Globus pallidus (tissue), 1 donor: ENCODE measurements at regions not wholly inside any gene's neighbourhood (a gene's known extent, or its start where the extent isn't known, plus 50 kb on each side); places are given as distances from the start of the nearest gene placed in this dataset.

Experiments used
- DNase-seq: peaks from one replicate; pipeline ENCODE4 v3.0.0-alpha.2; 2015; ENCODE audit warnings: low spot score

DNA sequence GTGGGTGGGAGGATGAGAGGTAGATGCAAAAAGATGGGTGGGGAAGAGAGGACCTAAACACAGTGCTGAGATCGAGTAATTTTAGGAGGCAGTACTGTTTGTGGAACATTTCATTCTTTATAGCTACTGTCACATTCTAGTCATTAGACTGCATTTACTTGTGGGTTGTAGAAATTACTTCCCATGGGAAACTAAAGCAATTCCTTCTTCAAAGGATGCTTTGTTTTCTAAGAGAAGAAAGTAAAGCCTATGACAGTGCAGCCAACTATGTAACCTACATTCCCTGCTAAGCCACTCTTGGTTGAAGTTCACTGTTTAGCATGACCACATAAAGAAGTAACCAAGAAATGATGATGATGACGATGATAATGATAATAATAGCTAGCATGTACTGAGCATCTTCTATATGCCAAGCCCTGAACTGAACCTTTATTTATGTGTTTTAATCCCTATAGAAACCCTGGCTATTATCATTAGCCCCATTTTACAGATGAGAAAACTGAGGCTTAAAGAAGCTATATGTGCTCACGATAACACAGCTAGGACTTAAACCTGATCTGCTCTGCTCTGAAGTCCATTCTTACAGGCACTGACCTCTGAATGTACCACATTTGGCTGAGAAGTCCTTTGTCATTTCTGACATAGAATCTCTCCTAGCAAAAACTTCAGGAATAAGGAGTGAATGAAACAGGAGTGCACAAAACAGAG is 114.5 kb upstream of the KIT start:
- DNase-seq = no peak

DNA sequence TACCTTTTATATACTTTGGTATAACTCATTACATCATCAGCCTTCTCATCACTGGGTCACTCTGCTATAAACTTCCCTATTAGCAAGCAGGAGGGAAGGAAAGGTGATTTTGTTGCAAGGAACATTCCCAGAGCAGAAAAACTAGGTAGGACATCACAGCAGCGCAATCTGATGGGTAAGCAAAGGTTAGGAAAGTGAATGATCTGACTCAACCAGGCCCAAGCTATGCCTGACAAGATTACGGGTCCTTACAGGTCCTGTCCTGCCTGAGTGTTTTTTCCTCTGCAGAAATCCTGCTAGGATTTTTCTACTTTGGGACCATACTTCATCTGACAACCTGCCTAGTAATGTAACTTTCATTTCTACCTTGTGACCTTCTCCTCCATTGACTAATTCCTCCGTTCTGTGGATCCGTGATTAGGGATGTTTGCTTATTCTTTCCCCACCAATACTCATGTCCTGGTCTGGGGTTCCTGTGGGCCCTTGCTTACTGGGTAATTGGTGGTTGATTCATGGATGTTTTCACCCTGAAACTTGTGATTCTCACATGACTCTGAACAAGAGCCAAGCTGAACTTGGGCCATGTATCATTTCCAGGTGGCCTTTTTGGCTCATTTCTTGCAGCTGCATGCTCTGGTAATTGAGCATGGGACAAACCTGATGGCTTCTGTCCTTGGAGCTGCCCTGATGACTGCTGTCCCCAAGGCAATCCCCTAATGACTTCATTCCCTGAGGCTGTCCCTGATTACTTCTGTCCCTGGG is 111.9 kb upstream of the KIT start:
- DNase-seq = no peak

DNA sequence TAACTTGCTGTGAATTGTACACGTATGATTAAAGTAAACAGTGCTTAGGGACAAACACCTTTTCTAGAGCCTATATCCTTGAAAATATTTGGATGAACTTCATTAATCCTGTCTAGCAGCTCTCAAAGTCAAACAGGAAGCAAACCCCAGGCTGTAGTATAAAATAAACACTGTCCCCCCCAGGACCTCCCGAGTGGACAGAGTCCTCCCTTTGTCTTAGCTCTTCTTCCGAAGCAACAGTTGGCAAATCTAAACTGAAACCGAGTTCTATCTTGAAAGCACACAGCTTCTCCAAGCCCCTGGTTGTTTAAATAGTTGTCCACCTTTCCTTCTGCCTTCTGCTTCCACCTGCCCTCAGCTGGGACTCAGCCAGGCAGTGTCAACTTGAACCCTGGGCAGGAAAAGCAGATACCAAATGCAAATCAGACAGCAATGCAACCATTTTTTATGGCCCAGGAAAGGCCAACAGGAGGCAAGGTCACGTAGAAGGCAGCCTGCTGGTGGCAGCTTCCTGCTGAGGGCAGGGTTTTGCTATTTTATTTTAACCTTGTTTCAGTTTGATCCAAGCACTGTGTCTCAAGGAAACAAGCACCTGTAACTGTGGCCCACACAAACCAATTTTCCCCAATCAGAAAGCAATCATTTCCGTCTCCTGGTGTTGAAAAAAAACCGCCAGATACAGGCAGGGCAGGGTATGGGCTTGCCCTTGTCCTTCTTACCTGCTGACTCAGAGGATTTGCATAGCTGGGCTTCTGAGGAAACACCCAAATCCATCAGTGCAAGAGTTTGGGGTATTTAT is 110.3 kb upstream of the KIT start:
- DNase-seq = no peak

DNA sequence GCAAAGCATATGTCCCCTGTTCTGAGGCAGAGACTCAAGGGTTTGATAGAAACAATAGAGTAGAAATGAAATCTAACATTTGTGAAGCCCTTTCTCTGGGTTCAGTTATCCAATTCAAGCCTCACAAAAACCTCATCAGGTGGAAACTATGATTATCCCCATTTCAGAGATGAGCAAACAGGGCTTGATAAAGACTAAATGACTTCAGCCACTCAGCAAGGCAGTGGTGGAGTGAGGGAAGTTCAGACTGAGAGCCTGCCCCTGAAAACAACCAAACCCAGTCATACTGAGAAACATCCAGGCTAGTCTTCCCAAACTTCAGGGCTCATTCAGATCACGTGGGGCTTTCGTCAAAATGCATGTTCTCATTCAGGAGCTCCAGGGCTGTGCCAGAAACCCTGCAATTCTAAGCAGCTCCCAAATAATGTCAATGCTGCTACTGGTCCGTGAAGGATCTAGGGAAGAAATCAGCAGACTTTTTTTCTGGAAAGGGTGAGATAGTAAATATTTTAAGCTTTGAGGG is 109.6 kb upstream of the KIT start:
- no peak for DNase-seq

DNA sequence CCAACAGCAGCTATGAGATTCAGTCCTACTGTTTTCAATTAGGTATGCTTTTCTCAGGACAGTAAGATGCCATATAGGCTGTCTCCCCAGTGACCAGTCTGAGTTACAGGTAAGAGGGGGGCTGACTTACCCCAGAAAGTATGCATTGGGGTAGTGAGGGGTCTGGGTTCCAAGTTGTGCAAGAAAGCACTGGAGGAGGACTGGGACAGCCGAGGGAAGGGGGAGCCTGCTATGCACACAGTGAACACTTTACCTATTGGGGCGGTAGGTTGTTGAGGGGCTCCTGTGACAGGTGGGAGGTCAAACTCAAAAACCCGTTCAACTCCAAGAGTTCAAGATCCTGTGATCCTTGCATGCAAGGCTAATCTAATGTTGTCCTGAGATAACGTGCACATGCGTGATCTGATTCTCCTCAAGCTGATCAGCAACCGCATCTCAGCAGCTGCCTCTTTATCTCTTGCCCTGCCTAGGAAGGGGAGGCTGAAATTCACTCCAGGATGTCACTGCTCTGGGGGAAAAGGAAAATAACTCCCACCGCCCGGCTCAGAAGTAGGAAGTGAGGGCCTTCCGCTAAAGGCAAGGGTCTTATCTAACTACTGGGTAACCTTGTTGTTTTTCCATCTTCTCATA is 108.8 kb upstream of the KIT start:
- no peak for DNase-seq

DNA sequence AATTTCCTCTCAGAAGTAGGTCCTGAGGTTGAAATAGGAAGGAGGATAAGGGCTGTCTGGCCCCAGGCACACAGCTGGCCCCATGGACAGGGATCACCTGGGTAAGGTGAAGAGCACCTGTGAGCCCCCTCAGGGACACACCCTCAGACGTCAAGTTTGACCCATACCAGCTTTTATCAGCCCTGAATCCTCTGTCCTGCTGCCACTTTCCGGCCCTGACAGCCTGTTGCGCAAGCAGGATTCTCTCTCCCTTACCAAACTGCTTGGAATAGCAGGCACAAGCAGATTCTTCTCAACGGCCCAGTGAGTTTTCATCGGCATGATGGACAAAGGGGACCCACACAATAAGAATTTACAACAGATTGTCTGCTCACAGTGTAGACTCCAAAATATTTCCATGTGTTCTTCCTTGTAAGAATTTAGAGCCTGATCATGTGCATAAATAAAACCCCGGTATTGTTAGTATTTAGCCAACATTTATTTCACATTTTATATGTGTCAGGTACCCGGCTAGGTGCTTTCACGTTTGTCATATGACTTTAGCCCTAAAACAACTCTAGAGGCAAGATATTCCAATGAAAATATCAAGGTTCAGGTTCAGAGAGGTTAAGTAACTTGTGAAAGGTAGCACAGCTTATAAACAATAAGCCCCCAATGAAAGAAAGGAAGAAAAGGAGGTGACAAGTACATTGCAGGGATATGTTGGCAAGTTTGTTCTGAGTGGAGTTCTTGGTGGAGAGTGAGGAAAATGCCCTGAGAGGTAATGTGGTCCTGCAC is 107.2 kb upstream of the KIT start:
- no peak for DNase-seq

DNA sequence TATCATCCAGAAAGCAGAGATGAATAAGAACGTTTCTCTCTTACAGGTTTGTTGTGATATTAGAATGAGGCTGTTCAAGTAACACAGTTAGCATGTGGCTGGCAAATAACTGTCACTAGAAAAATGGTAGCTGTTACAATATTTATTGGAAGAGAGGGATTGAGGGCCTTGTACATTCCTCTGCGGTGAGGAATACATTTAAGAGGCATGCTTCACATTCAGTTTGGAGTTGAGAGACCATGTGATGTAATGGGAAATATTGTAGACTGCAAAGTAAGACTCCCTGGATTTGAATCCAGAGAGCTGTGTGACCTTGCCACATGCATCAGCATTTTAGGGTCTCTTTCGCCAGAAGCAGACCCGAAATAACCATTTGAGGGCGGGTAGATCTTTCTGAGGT is 104.8 kb upstream of the KIT start:
- DNase-seq = no peak

DNA sequence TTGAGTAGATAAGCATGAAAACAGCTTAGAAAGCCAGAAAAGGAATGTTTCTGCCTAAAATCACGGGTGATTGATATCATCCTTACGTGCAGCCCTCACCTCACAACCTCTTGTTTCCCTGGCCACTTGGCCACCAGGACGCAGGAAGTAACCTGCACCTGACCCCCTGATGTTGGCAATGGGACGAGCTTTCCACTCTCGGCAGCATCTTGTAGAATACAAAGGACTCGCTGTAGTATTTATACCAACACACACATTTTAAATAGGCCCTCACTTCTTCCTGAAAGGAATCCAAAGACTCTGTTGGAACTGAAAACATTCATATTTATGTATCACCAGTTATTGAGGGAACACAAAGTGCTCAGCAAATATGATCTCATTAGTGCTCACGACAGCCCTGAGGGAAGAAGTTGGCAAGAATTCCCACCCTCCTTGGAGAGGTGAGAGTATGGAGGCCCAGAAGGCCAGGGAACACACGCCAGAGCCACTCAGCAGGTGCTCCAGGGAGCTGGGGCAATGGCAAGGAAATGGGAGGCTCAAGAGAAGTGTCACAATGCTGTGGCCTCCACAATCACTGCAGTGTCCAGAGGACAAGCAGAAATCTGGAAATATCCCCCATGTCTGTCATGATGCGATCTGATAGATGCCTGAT is 103.3 kb upstream of the KIT start:
- no peak for DNase-seq

DNA sequence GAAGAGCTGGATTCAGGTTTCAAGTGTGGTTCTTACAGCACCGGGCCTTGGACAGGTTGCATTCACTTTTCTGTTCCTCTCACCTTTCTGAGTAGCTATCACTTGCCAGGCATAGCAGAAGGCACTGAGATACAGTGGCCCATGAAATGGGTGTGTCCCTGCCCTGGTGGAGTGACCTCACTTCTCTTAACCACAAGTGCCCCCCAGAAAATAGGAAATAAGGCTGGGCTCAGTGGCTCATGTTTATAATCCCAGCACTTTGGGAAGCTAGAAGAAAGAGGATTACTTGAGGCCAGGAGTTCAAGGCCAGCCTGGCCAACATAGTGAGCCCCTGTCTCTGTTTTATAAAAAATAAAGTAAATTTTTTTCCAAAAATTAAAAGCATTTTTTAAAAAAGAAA is 101.7 kb upstream of the KIT start:
- DNase-seq = no peak

DNA sequence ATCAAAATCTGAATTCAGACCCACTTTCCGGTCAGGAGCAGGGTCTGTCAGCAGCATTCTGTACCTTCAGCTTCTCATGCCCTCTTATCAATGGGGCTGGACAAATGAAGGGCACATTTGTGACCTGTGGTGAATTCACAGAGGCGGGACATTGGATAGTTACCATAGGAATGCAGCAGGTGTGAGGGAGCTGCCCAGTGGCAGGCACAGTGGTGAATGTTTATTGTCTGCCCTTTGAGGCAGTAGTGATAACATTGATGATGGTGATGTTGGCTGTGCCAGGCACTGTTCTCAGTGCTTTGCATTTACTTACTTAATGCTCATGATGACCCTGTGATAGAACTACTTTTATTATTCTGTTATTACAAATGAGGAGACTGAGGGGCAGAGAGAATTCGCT is 101.2 kb upstream of the KIT start:
- DNase-seq = no peak

DNA sequence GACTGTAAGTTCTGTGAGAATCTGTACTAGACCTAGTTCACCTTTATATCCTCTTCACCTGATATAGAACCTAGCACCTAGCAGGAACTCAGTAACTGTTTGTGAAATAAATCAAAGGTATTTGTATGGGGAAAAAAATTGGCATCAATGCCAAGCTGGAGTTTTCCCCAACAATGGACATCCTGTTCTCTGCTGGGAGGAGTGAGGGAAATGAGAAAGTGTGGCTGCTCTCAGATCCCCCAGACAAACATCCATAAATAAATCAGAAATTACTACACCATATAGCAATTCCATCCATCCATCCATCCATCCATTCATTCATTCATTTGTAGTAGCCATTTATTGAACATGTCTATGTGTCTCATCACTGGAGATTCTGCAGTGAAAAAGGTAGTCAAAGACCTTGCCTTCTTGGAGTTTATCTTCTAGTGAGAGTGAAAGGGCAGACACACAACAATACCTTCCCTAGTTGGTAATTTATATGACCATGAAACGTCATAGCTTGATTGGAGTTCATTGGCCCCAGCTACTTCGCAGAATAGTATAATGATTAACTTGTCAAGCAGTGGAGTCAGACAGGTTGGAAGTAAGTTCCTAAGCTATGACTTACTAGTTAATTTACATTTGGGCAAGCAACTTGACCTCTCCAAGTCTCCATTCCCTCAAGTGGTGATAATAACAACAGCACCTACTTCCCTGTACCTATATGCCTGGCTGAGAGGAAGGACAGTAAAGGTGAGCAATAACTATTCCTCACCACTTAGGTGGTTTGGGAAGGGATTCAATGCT is 98.7 kb upstream of the KIT start:
- no peak for DNase-seq

DNA sequence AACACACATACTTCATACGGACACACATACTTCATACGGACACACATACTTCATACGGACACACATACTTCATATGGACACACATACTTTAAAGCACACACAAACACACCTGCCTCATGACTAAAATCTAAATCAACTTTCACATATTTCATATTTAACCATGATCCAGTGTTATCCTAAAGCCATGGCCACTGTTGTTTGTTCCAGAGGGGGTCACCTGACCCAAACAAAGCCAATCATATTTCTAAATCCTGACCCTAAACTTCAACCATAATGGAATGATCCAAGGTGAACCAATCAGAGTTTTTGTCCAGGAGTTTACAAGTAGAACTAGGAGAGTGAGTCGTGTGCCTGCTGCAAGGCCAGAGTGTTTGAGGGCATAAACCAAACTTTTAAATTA is 97.2 kb upstream of the KIT start:
- no peak for DNase-seq

DNA sequence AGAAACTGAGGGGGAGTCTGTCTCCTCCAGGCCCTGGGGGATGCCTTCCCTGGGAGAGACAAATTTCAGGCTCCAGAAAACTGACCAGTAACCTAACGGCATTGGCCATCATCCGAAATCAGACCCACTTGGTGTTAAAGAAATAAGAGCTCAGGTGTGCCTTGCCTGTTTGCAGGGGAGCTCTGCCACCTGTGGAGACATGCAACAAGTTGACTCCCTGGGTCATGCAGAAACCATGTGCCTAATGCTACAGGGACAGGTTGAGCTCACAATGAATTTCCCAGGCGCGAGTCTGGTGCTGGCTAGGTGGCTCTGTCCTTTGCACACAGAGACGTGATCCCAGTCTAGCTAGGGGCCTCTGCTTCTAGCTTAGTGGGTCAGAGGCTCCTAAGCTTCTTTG is 95.8 kb upstream of the KIT start:
- no peak for DNase-seq

DNA sequence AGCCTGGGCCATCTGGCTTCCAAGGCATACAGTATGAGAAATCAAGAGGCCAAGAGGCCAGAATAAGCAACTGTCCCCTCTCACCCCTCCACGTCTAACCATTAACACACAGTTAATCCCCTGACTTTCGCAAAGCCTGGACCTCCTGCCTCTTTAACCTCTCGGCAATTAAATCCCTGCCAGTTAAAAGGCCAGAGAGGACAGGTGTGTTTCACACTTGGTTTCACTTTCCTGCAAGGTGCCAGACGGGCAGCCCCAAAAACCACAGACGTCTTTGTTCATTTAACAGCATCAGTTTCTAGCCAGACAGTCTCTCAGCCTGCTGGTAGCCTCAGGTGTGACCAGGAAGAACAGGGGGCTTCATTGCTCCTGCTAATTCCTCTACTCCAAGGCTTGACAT is 91.1 kb upstream of the KIT start:
- no peak for DNase-seq

DNA sequence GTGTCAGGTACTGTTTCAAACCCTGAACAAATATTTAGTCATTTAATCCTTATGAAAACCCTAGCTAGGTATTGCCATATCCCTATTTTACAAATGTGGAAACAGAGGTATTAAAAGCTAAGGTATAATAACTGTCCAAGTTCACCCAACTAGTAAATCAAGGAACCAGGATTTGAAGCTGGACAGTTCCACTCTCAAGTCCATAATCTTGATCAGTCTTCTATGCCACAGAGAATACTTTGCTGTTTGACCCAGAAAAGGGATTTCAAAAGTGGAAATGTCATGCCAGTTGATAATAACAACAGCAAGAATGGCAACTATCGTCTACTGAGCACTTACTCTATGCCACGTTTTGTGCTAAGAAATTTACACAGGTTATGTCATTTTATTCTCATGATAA is 90.4 kb upstream of the KIT start:
- no peak for DNase-seq

DNA sequence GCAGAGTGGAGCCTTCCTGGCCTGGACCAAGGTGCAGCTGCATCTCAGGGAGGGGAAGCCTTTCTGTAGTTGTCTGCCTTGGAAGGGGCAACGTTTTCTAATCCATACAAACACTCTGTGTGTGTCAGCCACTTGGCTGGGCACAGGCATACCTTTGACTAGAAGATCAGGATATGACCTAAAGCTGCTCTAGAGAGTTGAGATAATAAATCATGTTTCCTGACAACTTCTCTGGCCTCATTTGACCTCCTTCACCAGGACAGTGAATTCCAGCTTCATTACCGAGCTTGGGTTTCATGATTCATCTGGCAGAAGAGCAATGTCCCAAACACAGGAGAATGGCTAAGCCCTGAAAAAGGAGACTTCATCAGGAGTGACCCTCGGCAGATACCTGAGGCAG is 89.6 kb upstream of the KIT start:
- no peak for DNase-seq

DNA sequence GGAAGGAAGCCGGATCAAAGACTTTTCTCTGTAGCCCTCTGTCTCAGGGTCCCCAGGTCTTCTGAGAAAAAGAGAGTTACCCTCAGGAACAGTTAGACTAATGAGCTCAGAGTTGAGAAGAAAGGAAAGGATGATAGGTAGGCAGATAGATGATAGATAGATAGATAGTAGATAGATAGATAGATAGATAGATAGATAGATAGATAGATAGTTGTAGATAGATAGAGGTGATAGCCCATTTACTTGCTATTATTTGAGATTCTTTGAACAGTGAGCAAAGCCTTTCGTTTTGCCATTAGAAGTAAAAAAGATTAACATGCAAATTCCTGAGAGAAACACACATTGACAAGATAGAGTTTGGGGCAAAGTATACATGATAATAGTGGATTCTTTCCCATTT is 86.9 kb upstream of the KIT start:
- no peak for DNase-seq

DNA sequence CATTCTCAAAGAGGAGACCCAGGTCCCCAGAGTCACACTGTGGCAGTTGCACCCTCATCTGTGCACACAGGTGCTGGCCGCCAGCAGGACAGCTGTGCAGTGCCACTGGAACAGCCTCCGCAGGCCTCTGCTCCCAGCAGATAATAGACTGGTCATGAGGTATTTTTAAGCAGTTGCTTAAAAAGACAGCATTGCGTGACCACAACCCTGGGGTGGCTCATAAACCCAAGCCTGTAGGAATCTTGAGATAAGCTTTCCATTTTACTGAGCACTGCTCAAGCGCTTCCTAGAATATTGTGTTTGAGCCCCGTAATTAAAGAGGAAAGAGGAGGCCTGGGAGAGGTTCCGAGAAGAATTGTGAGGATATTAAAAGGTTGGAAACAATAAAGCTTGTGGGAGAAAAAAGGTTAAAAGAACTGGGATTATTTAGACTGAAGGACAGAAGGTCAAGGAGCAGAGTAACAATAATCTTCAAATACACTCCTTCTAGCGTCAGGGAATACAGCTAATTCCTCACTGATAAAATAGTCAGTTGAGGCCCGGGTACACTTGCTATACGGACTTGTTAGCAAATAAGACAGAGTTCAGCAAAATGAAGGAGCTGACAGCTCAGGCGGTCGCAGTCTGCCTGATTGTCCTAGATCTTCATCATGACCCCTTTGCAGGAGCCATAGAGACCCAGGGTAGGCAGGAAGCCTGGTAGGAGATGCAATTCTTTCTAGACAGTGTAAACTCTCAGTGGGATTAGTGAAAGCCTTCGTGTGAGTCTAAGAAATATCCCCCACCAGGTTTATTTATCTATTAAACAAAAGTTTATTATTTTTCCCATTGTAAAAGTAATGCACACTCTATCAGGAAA is 86.2 kb upstream of the KIT start:
- no peak for DNase-seq

DNA sequence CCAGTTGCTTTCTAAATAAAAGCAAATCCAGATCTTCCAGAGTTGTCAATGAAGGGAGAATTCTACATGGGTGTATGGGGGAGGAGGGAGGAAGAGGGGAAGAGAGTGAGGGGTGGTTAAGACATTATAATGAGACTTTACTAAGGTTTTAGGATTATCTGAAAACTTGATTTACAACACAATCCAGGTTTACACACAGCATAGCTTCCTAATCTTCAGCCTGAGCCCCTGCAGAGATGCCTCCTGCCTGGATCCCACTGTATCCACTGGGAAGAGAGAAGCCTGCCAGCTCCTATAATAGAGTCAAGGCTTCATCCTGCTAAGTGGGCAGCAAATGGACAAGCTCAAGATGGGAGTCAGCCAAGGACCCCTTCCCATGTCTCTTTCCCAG is 85.6 kb upstream of the KIT start:
- no peak for DNase-seq
